ENCODE measurements at regions not wholly inside any gene's neighbourhood (a gene's known extent, or its start where the extent isn't known, plus 50 kb on each side); places are given as distances from the start of the nearest gene placed in this dataset.

DNA sequence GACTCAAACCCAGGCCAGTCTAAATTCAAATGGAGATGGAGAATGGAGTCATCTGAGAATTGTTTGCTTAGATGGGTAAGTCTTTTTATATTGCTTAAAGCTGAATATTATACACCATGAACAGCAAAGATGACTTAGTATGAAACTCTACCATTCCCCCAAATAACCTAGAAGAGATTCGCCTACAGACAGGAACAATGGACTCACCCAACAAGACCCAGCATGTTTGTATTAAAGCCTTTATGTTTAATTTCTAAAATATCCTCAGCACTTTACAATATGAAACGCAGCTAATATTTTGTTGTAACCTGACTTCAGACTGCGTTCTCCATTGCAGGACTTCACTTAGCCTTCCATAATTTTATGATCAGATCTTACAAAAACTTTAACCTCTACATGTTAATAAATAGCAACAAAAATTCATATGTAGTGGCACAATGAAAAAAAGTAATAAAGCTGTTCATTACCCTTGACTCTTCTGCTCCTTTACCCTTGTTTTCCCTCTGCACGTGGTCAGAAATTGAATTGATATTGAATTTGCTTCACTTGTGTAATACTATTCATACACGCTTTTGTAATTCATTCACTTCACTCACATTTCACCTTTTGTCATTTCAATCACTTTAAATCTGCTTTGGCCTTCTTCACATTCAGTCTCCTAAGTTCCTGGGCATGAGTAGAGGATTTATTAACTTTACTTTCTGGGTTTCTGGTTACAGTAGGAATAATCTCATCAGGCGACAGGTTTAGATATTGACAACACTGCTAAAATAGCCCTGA is 177.3 kb upstream of the PTBP2 start:
- Histone ChIP-seq H3K27ac (no peak overlapping the region), H3K9me3 (no peaks in the 10 kb centered on the region), H3K4me3 (replicated peaks in 1 of 3) (no peak overlapping the region), H3K4me1 (peaks cover 7 to 10% of the 10 kb centered on the region in 2 donors), H3K27me3 (no peaks in the 10 kb centered on the region), H3K36me3 (no peaks in the 10 kb centered on the region)
- no peak for TF ChIP-seq POLR2A (IDR thresholded peaks at IDR 0.05)
- TF ChIP-seq, protein P1, sequence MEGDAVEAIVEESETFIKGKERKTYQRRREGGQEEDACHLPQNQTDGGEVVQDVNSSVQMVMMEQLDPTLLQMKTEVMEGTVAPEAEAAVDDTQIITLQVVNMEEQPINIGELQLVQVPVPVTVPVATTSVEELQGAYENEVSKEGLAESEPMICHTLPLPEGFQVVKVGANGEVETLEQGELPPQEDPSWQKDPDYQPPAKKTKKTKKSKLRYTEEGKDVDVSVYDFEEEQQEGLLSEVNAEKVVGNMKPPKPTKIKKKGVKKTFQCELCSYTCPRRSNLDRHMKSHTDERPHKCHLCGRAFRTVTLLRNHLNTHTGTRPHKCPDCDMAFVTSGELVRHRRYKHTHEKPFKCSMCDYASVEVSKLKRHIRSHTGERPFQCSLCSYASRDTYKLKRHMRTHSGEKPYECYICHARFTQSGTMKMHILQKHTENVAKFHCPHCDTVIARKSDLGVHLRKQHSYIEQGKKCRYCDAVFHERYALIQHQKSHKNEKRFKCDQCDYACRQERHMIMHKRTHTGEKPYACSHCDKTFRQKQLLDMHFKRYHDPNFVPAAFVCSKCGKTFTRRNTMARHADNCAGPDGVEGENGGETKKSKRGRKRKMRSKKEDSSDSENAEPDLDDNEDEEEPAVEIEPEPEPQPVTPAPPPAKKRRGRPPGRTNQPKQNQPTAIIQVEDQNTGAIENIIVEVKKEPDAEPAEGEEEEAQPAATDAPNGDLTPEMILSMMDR (IDR thresholded peaks at IDR 0.05) = no peak
- no peak for DNase-seq
- WGBS, 2 donors = 93 to 94% methylated on average over 6 of the region's 6 CpGs
- intact Hi-C loops (cut with DNase I) = no loop called here

DNA sequence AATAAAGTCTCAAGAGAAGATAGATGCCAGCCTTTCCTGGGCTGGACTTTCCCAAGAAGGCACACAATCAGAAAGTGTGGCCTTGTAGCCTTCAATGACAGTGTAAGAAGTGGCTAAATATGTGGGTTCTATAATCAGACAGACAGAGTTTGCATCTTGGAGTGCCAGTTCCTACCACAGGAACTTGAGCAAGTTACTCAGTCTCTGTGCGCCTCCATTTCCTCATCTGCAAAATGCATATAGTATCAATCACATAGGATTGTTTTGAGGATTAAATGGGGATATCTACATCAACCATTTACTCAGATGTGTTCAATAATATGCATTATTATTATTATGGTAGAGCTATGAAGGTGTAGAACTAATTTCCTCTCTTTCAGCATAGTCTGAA is 176.8 kb upstream of the PTBP2 start:
- Histone ChIP-seq H3K27ac (no peak overlapping the region), H3K36me3 (no peaks in the 10 kb centered on the region), H3K9me3 (no peaks in the 10 kb centered on the region), H3K27me3 (no peaks in the 10 kb centered on the region), H3K4me3 (replicated peaks in 1 of 3) (no peak overlapping the region), H3K4me1 (peaks cover under 1 to 4% of the 10 kb centered on the region in 2 donors)
- WGBS, 2 donors = 97 to 100% methylated on average over 1 of the region's 1 CpG
- TF ChIP-seq POLR2A (IDR thresholded peaks at IDR 0.05) = no peak
- TF ChIP-seq, protein P1 (IDR thresholded peaks at IDR 0.05) = no peak
- no peak for DNase-seq
- intact Hi-C loops (cut with DNase I) = no loop called here

DNA sequence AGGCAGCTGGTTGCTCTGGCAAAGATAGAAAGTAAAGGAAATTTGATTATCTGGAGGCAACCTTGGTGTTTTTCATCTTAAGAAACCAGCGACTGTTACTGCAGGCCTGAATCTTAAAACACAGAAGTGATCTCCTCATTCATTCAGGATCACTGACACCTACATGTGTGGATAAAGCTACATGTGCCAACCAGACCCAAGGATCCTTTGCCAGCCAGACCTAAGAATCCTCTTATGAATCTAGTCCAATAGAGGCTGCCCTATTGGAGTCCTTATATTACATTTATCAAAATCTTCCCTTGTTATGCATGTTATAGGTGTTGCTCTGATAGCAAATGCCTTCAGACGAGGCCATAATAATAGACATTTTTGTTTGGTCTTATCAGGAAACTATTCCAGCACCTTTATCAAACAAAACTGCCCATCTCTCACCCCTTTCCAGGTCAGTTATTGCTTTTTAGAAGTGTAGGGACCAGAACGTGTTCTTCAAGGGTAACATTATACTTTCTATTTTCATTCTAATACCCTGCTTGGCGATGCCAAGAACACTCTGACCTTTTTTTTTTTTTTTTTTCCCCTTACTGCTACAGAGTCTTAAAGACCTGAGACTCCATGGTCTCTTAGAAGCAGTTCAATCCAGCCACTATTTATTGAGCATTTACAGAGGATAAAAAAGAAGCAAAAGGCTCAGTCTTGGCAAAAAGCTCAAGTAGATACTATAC is 175.5 kb upstream of the PTBP2 start:
- H3K27ac ChIP-seq = no peak overlapping the region
- no peaks in the 10 kb centered on the region for H3K9me3 ChIP-seq
- DNase-seq = no peak
- intact Hi-C loops (cut with DNase I) = no loop called here
- H3K36me3 ChIP-seq = no peaks in the 10 kb centered on the region
- H3K4me3 ChIP-seq (replicated peaks in 1 of 3) = no peak overlapping the region
- TF ChIP-seq, protein P1 (IDR thresholded peaks at IDR 0.05) = no peak
- no peak for TF ChIP-seq POLR2A (IDR thresholded peaks at IDR 0.05)
- WGBS, 2 donors = 85 to 90% methylated on average over 4 of the region's 4 CpGs
- no peaks in the 10 kb centered on the region for H3K4me1 ChIP-seq
- no peaks in the 10 kb centered on the region for H3K27me3 ChIP-seq

DNA sequence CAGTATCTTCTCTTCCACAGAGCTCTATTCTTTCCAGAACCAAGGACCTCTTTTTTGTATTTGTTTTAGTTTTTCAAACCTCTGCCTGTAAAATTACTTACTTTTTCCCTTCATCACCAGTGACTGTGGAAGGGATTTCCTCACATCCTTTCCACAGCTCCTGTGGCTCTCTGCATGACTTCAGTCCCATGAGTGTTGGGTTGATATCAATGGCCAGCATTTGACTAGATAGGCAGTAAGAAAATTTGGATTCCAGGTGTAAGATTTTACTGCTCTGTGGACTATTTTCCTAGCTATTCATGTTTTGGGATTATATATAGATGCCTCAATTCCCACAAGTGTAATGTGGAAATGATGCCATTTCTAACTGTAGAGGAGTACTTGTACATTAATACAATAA is 171.5 kb upstream of the PTBP2 start:
- no peaks in the 10 kb centered on the region for H3K9me3 ChIP-seq
- intact Hi-C loops (cut with DNase I) = no loop called here
- TF ChIP-seq POLR2A (IDR thresholded peaks at IDR 0.05) = no peak
- TF ChIP-seq, protein P1 (IDR thresholded peaks at IDR 0.05) = no peak
- no peaks in the 10 kb centered on the region for H3K27me3 ChIP-seq
- H3K27ac ChIP-seq = no peak overlapping the region
- H3K4me1 ChIP-seq = no peaks in the 10 kb centered on the region
- no peaks in the 10 kb centered on the region for H3K36me3 ChIP-seq
- H3K4me3 ChIP-seq (replicated peaks in 1 of 3) = no peak overlapping the region
- no peak for DNase-seq

DNA sequence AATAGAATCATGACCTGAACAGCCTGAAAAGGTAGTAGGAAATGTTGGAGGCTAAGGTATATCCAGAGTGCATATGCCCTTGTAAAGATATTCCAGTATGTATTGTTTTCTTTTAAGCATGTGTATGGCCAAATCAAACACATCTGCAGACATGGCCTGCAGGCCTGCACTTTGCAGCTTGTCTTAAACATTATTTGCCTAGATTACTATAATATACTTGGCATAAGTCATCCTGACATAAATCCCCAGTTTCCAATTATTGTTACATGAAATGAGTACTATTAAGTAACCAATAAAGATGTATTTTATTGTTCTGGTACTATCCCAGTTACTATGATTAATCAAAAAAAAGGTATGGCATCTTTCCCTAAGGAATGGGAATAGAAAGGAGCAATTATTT is 169.1 kb upstream of the PTBP2 start:
- DNase-seq = no peak
- no peak overlapping the region for H3K4me3 ChIP-seq (replicated peaks in 1 of 3)
- no peaks in the 10 kb centered on the region for H3K27me3 ChIP-seq
- no peaks in the 10 kb centered on the region for H3K4me1 ChIP-seq
- intact Hi-C loops (cut with DNase I) = no loop called here
- TF ChIP-seq POLR2A (IDR thresholded peaks at IDR 0.05) = no peak
- TF ChIP-seq, protein P1 (IDR thresholded peaks at IDR 0.05) = no peak
- H3K27ac ChIP-seq = no peak overlapping the region
- H3K9me3 ChIP-seq = no peaks in the 10 kb centered on the region
- no peaks in the 10 kb centered on the region for H3K36me3 ChIP-seq

Data from thyroid gland (tissue), 4 donors.